Calu3 (cell line): ENCODE measurements at regions not wholly inside any gene's neighbourhood (a gene's known extent, or its start where the extent isn't known, plus 50 kb on each side); places are given as distances from the start of the nearest gene placed in this dataset.

Source experiments
- BruUV-seq: library from RNA; stranded (reverse); fragments of 400-500 nt; replicated peaks from 2 replicates; lab custom pipeline; 2021; lab: Mats Ljungman, UMichigan
- CTCF ChIA-PET: fragments of 300-600 bp; sonication (Branson Sonifier 250); formaldehyde crosslinking; loops from one replicate; lab custom pipeline; 2022; ENCODE audit warnings: antibody characterized with exemption; lab: Charles Lee
- DNase-seq: peaks from one replicate; pipeline ENCODE4 v3.0.0; 2022
- H3K27ac Mint-ChIP-seq: one replicate; pipeline ENCODE4 v1.8.0; 2022; ENCODE audit warnings: mixed read lengths; ENCODE audit not compliant: unreplicated experiment
- H3K27me3 Mint-ChIP-seq: one replicate; pipeline ENCODE4 v1.8.0; 2022; ENCODE audit warnings: mixed read lengths; ENCODE audit not compliant: unreplicated experiment
- H3K36me3 Mint-ChIP-seq: one replicate; pipeline ENCODE4 v1.8.0; 2022; ENCODE audit warnings: mild to moderate bottlenecking, moderate library complexity, mixed read lengths; ENCODE audit not compliant: insufficient read depth, unreplicated experiment
- H3K4me1 Mint-ChIP-seq: one replicate; pipeline ENCODE4 v1.8.0; 2022; ENCODE audit warnings: mild to moderate bottlenecking, low read depth, mixed read lengths; ENCODE audit not compliant: unreplicated experiment
- H3K4me3 Mint-ChIP-seq: one replicate; pipeline ENCODE4 v1.8.0; 2022; ENCODE audit warnings: mild to moderate bottlenecking, low read depth, moderate library complexity, mixed read lengths; ENCODE audit not compliant: unreplicated experiment
- H3K9me3 Mint-ChIP-seq: one replicate; pipeline ENCODE4 v1.8.0; 2022; ENCODE audit warnings: low read depth, mixed read lengths; ENCODE audit not compliant: unreplicated experiment
- intact Hi-C: fragments of 100-400 bp; cut with micrococcal nuclease; formaldehyde crosslinking; loops from one replicate; pipeline ENCODE4 v1.10.0; 2022; ENCODE audit not compliant: unreplicated experiment
- TF ChIP-seq, protein P1 (sequence below): fragments of 200-600 bp; IDR thresholded peaks from one replicate; pipeline ENCODE4 v1.8.0; 2022; ENCODE audit warnings: antibody characterized with exemption; ENCODE audit not compliant: unreplicated experiment

GRCh38 chr4:11342401-11342800 lies 86.3 kb downstream of the HS3ST1 start:
- CTCF ChIA-PET: no interaction called here
- Mint-ChIP-seq H3K27me3 (no peaks in the 10 kb centered on the region), H3K27ac (no peak overlapping the region), H3K9me3 (no peaks in the 10 kb centered on the region), H3K36me3 (no peaks in the 10 kb centered on the region), H3K4me1 (no peaks in the 10 kb centered on the region), H3K4me3 (no peak overlapping the region)
- TF ChIP-seq, protein P1, sequence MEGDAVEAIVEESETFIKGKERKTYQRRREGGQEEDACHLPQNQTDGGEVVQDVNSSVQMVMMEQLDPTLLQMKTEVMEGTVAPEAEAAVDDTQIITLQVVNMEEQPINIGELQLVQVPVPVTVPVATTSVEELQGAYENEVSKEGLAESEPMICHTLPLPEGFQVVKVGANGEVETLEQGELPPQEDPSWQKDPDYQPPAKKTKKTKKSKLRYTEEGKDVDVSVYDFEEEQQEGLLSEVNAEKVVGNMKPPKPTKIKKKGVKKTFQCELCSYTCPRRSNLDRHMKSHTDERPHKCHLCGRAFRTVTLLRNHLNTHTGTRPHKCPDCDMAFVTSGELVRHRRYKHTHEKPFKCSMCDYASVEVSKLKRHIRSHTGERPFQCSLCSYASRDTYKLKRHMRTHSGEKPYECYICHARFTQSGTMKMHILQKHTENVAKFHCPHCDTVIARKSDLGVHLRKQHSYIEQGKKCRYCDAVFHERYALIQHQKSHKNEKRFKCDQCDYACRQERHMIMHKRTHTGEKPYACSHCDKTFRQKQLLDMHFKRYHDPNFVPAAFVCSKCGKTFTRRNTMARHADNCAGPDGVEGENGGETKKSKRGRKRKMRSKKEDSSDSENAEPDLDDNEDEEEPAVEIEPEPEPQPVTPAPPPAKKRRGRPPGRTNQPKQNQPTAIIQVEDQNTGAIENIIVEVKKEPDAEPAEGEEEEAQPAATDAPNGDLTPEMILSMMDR: no peak
- BruUV-seq: no TSS peak
- intact Hi-C loops: no loop called here
- DNase-seq: no peak

DNA sequence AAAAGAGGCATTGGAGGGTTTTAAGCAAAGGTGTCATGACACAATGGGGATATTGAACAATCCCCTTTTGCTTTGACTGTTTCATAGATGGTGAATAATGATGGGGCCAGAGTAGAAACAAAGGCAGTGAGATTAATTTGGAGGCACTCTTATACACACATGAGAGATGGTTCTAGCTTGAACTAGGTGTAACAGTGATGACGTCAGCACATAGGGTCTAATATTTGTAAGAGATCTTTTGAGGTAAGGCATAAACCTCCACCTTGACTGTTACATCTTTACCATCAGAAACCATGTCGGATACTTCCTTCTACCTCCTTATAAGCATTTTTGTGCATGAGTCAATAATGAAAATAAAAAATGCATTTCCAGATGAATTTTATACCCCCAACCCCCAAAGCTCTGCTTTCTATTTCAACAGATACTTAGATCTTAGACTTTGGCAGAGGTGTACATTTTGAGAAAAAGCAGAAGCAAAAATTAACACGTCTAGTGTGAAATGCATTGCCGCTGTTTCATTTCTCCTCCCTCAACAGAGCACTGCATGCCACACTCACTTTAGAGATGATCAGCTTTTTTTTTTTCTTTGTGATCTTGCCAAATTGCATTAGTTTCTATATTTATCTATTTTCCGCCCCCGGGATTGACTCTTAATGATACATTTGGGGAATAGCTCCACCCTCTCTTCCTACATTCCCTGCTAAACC lies 87.2 kb downstream of the HS3ST1 start:
- Mint-ChIP-seq H3K27ac (no peak overlapping the region), H3K4me3 (no peak overlapping the region), H3K36me3 (no peaks in the 10 kb centered on the region), H3K4me1 (no peaks in the 10 kb centered on the region), H3K9me3 (no peaks in the 10 kb centered on the region), H3K27me3 (no peaks in the 10 kb centered on the region)
- TF ChIP-seq, protein P1: no peak
- CTCF ChIA-PET: no interaction called here
- intact Hi-C loops: no loop called here
- no peak for DNase-seq
- no TSS peak for BruUV-seq

- Mint-ChIP-seq H3K27ac (no peak overlapping the region), H3K36me3 (no peaks in the 10 kb centered on the region), H3K4me3 (no peak overlapping the region), H3K4me1 (no peaks in the 10 kb centered on the region), H3K9me3 (no peaks in the 10 kb centered on the region), H3K27me3 (no peaks in the 10 kb centered on the region)
- intact Hi-C loops: no loop called here
- TF ChIP-seq, protein P1: no peak
- no peak for DNase-seq
- CTCF ChIA-PET: no interaction called here
- BruUV-seq: no TSS peak
Measured at GRCh38 chr4:11338956-11339782, 89.5 kb downstream of the HS3ST1 start.

- CTCF ChIA-PET: no interaction called here
- Mint-ChIP-seq H3K27ac (no peak overlapping the region), H3K27me3 (no peaks in the 10 kb centered on the region), H3K36me3 (no peaks in the 10 kb centered on the region), H3K4me1 (no peaks in the 10 kb centered on the region), H3K9me3 (no peaks in the 10 kb centered on the region), H3K4me3 (no peak overlapping the region)
- TF ChIP-seq, protein P1: no peak
- intact Hi-C loops: no loop called here
- BruUV-seq: no TSS peak
- DNase-seq: no peak
Measured at GRCh38 chr4:11337287-11337686, 91.4 kb downstream of the HS3ST1 start.
